K562 (cell line): ENCODE measurements at regions not wholly inside any gene's neighbourhood (a gene's known extent, or its start where the extent isn't known, plus 50 kb on each side); places are given as distances from the start of the nearest gene placed in this dataset.

Experiments
- SMAD4 ChIP-seq: fragments of 250-450 bp; sonication (Bioruptor Pico); conservative IDR thresholded peaks from 2 replicates; pipeline ENCODE4 v1.8.0; 2021; ENCODE audit warnings: inconsistent platforms, mild to moderate bottlenecking, moderate library complexity
- SMARCB1 ChIP-seq: IDR thresholded peaks from 2 replicates; pipeline ENCODE4 v1.6.1; 2011; ENCODE audit warnings: improper control_type of control experiment, low read depth; ENCODE audit not compliant: insufficient read length
- TF ChIP-seq, protein P1 (sequence below): sonication (generic); formaldehyde crosslinking; IDR thresholded peaks from 2 replicates; pipeline ENCODE4 v1.8.1; 2022; ENCODE audit warnings: missing genetic modification reagents
- TF ChIP-seq, protein P2 (sequence below): fragments of 250-450 bp; sonication (Bioruptor Pico); IDR thresholded peaks from 2 replicates; pipeline ENCODE4 v1.4.0; 2020
- TF ChIP-seq, protein P3 (sequence below): sonication (generic); formaldehyde crosslinking; IDR thresholded peaks from 2 replicates; pipeline ENCODE4 v1.8.1; 2023; ENCODE audit warnings: mild to moderate bottlenecking, missing genetic modification reagents
- TF ChIP-seq, protein P4 (sequence below), 2 experiments: fragments of 250-450 bp in 1 of 2; fragments of 450-650 bp in 1 of 2; sonication (Bioruptor Pico) in 1 of 2; IDR thresholded peaks; 2 replicates each; pipeline versions ENCODE4 v1.6.1 to v1.8.0; 2016 to 2021; ENCODE audit warnings: mild to moderate bottlenecking in 2 of 2, moderate library complexity in 2 of 2, missing compliant biosample characterization in 1 of 2, missing genetic modification characterization in 1 of 2

DNA sequence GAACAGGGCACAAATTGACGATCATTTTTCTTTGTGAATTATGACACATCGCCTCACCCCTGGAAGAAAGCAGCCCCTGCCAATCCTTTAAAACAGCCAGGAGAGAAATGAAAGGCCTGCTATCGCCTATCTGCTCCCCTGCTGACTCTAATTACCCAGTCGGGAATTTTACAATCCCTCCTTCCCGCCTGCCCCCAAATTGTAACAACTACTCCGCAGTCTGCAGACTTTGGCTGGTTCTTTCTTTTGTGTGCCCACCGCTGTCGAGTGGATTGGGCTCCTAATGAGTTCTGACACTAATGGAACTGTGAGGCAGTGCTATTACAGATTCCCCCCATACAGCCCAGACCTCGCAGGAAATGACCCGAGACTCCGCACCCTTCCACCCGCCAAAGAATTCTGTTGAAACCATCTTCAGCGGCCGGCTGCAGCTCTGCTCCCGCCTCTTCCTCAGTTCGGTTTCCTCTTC lies 281.2 kb upstream of the PARD3B start (continued):
- TF ChIP-seq, protein P1, sequence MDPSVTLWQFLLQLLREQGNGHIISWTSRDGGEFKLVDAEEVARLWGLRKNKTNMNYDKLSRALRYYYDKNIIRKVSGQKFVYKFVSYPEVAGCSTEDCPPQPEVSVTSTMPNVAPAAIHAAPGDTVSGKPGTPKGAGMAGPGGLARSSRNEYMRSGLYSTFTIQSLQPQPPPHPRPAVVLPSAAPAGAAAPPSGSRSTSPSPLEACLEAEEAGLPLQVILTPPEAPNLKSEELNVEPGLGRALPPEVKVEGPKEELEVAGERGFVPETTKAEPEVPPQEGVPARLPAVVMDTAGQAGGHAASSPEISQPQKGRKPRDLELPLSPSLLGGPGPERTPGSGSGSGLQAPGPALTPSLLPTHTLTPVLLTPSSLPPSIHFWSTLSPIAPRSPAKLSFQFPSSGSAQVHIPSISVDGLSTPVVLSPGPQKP (CRISPR knock-in tag) = no peak
- TF ChIP-seq, protein P2, sequence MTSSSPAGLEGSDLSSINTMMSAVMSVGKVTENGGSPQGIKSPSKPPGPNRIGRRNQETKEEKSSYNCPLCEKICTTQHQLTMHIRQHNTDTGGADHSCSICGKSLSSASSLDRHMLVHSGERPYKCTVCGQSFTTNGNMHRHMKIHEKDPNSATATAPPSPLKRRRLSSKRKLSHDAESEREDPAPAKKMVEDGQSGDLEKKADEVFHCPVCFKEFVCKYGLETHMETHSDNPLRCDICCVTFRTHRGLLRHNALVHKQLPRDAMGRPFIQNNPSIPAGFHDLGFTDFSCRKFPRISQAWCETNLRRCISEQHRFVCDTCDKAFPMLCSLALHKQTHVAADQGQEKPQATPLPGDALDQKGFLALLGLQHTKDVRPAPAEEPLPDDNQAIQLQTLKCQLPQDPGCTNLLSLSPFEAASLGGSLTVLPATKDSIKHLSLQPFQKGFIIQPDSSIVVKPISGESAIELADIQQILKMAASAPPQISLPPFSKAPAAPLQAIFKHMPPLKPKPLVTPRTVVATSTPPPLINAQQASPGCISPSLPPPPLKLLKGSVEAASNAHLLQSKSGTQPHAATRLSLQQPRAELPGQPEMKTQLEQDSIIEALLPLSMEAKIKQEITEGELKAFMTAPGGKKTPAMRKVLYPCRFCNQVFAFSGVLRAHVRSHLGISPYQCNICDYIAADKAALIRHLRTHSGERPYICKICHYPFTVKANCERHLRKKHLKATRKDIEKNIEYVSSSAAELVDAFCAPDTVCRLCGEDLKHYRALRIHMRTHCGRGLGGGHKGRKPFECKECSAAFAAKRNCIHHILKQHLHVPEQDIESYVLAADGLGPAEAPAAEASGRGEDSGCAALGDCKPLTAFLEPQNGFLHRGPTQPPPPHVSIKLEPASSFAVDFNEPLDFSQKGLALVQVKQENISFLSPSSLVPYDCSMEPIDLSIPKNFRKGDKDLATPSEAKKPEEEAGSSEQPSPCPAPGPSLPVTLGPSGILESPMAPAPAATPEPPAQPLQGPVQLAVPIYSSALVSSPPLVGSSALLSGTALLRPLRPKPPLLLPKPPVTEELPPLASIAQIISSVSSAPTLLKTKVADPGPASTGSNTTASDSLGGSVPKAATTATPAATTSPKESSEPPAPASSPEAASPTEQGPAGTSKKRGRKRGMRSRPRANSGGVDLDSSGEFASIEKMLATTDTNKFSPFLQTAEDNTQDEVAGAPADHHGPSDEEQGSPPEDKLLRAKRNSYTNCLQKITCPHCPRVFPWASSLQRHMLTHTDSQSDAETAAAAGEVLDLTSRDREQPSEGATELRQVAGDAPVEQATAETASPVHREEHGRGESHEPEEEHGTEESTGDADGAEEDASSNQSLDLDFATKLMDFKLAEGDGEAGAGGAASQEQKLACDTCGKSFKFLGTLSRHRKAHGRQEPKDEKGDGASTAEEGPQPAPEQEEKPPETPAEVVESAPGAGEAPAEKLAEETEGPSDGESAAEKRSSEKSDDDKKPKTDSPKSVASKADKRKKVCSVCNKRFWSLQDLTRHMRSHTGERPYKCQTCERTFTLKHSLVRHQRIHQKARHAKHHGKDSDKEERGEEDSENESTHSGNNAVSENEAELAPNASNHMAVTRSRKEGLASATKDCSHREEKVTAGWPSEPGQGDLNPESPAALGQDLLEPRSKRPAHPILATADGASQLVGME = no peak
- TF ChIP-seq SMARCB1 (no peak), SMAD4 (no peak)
- TF ChIP-seq, protein P3, sequence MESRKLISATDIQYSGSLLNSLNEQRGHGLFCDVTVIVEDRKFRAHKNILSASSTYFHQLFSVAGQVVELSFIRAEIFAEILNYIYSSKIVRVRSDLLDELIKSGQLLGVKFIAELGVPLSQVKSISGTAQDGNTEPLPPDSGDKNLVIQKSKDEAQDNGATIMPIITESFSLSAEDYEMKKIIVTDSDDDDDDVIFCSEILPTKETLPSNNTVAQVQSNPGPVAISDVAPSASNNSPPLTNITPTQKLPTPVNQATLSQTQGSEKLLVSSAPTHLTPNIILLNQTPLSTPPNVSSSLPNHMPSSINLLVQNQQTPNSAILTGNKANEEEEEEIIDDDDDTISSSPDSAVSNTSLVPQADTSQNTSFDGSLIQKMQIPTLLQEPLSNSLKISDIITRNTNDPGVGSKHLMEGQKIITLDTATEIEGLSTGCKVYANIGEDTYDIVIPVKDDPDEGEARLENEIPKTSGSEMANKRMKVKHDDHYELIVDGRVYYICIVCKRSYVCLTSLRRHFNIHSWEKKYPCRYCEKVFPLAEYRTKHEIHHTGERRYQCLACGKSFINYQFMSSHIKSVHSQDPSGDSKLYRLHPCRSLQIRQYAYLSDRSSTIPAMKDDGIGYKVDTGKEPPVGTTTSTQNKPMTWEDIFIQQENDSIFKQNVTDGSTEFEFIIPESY (CRISPR knock-in tag) = no peak
- TF ChIP-seq, protein P4, sequence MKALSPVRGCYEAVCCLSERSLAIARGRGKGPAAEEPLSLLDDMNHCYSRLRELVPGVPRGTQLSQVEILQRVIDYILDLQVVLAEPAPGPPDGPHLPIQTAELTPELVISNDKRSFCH (CRISPR knock-in tag; IDR thresholded peaks at IDR 0.05) = no peak
- TF ChIP-seq, protein P4 (tag; IDR thresholded peaks at IDR 0.05) = no peak
- TF ChIP-seq, all 486 proteins: peak for 0
